ENCODE measurements at regions not wholly inside any gene's neighbourhood (a gene's known extent, or its start where the extent isn't known, plus 50 kb on each side); places are given as distances from the start of the nearest gene placed in this dataset.

DNA sequence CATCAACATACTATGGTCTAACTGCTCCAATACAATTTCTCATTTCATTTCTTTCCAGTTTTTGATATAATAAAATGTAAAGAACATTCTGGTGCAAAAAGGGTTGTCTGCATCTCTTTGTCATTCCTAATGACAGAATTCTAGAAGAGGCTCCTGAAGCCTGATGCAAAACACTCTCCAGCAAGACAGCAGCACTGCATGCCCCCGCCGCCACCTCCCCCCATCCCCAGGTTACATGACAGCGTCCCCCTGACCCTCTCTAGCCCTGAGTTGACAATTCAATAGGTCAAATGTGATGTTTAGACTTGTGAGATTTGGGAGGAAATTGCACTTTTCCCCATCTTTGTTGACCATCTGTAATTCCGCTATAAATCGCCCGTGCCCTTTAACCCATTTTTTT, 64.6 kb upstream of the C1orf21 start:
- no peak for DNase-seq

DNA sequence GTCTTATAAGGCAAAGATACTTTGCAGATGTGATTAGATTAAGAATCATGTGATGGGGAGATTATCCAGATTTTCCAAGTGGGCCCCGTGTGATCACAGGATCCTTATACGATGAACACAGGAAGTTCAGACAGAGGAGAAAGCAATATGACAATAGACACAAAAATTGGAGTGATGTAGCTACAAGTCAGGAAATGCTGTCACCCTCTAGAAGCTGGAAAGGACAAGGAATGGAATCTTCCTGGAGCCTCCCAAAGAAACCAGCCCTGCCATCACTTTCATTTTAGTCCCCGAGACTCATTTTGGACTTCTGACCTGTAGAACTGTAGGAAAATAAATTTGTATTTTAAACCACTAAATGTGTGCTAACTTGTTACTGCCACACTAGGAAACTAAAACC, 61.9 kb upstream of the C1orf21 start:
- no peak for DNase-seq

DNA sequence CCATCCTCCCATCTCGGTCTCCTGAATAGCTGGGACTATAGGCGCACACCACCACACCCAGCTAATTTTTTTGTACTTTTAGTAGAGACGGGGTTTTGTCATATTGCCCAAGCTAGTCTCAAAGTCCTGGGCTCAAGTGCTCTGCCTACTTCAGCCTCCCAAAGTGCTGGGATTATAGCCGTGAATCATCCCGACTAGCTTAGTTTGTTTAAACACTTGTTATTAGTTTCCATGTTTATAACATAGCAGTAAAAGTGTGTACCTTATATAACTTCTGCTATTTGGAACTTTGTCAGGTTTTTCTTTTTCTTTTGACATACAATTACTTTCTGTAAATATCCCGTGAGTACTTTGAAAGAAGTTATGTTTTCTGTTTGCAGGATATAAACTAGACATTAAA, 60.6 kb upstream of the C1orf21 start:
- DNase-seq, result no peak

DNA sequence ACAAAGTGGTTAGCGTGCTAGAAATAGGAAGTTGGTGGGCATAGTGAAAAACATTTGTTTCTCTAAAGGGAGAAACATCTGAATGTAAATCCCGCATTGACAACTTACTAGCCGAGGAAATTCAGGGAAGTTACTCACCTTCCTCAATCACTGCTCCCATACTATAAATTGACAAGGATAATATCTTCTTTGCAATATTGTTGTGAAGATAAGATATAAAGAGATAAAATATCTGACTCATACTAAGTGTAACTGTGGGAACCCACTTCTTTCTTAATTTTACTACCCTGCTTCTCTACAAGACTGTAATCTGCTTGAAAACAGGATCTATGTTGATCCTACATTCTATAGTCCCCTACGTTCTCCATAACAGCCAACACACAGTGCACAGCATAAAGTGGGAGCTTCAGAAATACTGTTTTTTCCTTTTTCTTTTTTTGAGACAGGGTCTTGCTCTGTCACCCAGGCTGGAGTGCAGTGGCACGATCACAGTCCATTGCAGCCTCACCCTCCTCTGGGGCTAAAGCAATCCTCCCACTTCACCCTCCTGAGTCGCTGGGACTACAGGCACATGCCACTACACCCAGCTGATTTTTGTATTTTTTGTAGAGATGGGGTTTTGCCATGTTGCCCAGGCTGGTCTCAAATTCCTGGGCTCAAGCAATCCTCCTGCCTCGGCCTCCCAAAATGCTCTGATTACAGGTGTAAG, 57.4 kb upstream of the C1orf21 start:
- no peak for DNase-seq

DNA sequence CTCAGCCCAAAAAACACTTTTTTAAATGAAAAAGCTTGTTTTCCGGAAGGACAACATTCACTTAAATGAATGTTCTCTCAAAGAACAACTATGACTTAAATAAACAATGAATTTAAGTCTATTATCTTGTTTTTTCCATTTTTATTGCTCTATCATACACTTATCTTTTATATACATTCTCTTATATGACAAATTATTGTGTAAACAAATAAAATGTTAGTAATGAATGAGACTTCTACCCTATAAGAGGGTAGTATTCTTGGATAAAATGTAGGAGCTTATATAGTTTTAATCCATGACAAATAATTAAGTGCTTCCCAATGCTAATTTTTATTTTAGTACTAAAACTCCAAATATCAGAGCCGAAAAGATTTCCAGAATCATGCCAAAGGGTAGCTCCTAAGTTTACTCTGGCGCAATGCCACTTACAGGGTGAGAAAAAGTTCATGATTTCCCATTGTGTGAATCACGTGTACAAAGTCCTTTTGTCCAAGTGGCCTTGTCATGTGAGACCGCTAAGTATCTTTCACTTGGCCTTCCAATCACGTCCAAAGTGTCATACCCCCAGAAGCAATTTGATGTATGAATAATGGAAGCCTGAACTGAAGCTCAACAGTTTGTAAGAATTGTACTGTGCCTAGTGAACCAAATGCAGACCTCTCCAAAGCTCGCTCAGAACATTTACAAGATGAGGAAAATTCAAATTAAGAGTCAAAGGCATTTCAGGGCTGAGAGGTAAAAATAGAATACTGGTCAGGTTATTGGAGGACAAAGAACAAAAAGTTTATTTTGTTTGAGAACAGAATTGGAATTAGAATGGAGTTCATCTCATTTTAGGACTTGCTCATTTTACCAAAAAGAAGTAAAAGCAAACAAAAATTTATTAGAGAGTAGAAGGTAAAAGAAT, 56.6 kb upstream of the C1orf21 start:
- no peak for DNase-seq

DNA sequence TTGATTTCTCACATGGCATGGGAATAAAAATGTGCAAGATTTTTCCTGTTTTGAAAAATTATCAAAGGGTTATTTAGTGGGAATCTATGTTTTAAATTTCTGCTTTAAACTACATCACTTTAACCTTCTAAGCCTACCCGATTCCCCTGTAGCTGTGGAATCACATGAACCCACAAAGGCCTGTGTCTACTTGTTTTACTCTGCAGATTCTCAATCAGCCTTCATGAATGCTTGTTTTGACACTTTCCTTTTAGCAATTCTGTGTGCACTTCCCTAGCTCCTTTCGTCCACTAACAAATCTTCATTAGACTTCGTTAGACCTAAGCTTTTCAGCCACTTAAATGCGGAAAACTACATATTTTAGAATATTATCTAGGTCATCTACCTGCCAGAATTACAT, 56.0 kb upstream of the C1orf21 start:
- no peak for DNase-seq
